Small intestine (tissue), 7 donors: ENCODE measurements at regions not wholly inside any gene's neighbourhood (a gene's known extent, or its start where the extent isn't known, plus 50 kb on each side); places are given as distances from the start of the nearest gene placed in this dataset.

Experiments used
- DNase-seq, 2 donors: peaks; one replicate each; pipeline versions ENCODE4 v3.0.0 to v3.0.0-alpha.2; 2013
- FAIRE-seq: peaks from 2 replicates; lab custom pipeline; 2012; peaks lifted over from hg19 to GRCh38; lab: Jason Lieb, UNC
- H3K27ac ChIP-seq, 3 donors: one replicate each; pipeline ENCODE4 v1.5.1; 2013; ENCODE audit warnings: low read length in 2 of 3, mild to moderate bottlenecking in 2 of 3, control low read depth in 1 of 3, inconsistent platforms in 1 of 3, low read depth in 1 of 3, moderate library complexity in 1 of 3
- H3K27me3 ChIP-seq, 3 donors: one replicate each; pipeline ENCODE4 v1.6.1; 2013; ENCODE audit warnings: low read length in 3 of 3, inconsistent platforms in 1 of 3; ENCODE audit not compliant: control insufficient read depth in 3 of 3, insufficient read depth in 3 of 3
- H3K36me3 ChIP-seq, 3 donors: one replicate each; pipeline ENCODE4 v1.6.1; 2013; ENCODE audit warnings: low read length in 3 of 3, inconsistent platforms in 1 of 3, low read depth in 1 of 3, mild to moderate bottlenecking in 1 of 3, moderate library complexity in 1 of 3; ENCODE audit not compliant: control insufficient read depth in 3 of 3, insufficient read depth in 2 of 3
- H3K4me1 ChIP-seq, 3 donors: one replicate each; pipeline ENCODE4 v1.6.1; 2013; ENCODE audit warnings: low read length in 2 of 3, inconsistent platforms in 1 of 3, low read depth in 1 of 3, mild to moderate bottlenecking in 1 of 3, moderate library complexity in 1 of 3; ENCODE audit not compliant: control insufficient read depth in 3 of 3, insufficient read depth in 2 of 3
- H3K4me3 ChIP-seq, 3 donors: one replicate each; pipeline ENCODE4 v1.5.1; 2013; ENCODE audit warnings: low read length in 3 of 3, control low read depth in 1 of 3, inconsistent platforms in 1 of 3, low read depth in 1 of 3, mild to moderate bottlenecking in 1 of 3, moderate library complexity in 1 of 3
- H3K9me3 ChIP-seq, 2 donors: one replicate each; pipeline ENCODE4 v1.6.1; 2013; ENCODE audit warnings: low read depth in 1 of 2, low read length in 1 of 2; ENCODE audit not compliant: control insufficient read depth in 2 of 2, insufficient read depth in 1 of 2
- WGBS, 3 donors: extraction: QIAGEN DNeasy Blood & Tissue Kit; methylation state at CpG; one replicate each; pipeline ENCODE4 v1.1.7; 2013; 5-methylcytosine and 5-hydroxymethylcytosine counted together
- donor health status: healthy with polysubstance abuse.
- donor health status: control.
- donor health status: control.
- donor health status: Bipolar disorder and iron deficiency.
- donor health status: healthy.

- no peak for DNase-seq
- WGBS, 3 donors, result 63 to 74% (median 65%) methylated on average over 4 of the region's 4 CpGs
- Histone ChIP-seq H3K4me1 (no peaks in the 10 kb centered on the region), H3K4me3 (no peak overlapping the region), H3K27me3 (no peaks in the 10 kb centered on the region), H3K9me3 (no peaks in the 10 kb centered on the region), H3K27ac (no peak overlapping the region), H3K36me3 (no peaks in the 10 kb centered on the region)
- no peak for FAIRE-seq
These were observed 456.5 kb downstream of the METTL4 start for GRCh38 chr18:2114765-2115164.

GRCh38 chr18:2121224-2121623 lies 450.1 kb downstream of the METTL4 start:
- no peaks in the 10 kb centered on the region for H3K27me3 ChIP-seq
- H3K4me3 ChIP-seq, result no peak overlapping the region
- DNase-seq (no peak), FAIRE-seq (peak; percentile 78)
- WGBS, 3 donors, result 50 to 58% (median 55%) methylated on average over 3 of the region's 3 CpGs
- H3K4me1 ChIP-seq, result no peaks in the 10 kb centered on the region
- no peaks in the 10 kb centered on the region for H3K9me3 ChIP-seq
- H3K27ac ChIP-seq, result no peak overlapping the region
- H3K36me3 ChIP-seq, result no peaks in the 10 kb centered on the region

- H3K4me3 ChIP-seq, result no peak overlapping the region
- no peak overlapping the region for H3K27ac ChIP-seq
- no peaks in the 10 kb centered on the region for H3K4me1 ChIP-seq
- WGBS, 3 donors, result 85 to 90% (median 85%) methylated on average over 2 of the region's 2 CpGs
- FAIRE-seq (no peak), DNase-seq (no peak)
- H3K27me3 ChIP-seq, result no peaks in the 10 kb centered on the region
- H3K9me3 ChIP-seq, result no peaks in the 10 kb centered on the region
- H3K36me3 ChIP-seq, result no peaks in the 10 kb centered on the region
These were observed 448.2 kb downstream of the METTL4 start for GRCh38 chr18:2123077-2123476.

- H3K36me3 ChIP-seq, result no peaks in the 10 kb centered on the region
- no peaks in the 10 kb centered on the region for H3K27me3 ChIP-seq
- H3K4me3 ChIP-seq, result no peak overlapping the region
- no peak overlapping the region for H3K27ac ChIP-seq
- no peaks in the 10 kb centered on the region for H3K9me3 ChIP-seq
- H3K4me1 ChIP-seq, result no peaks in the 10 kb centered on the region
- FAIRE-seq (no peak), DNase-seq (no peak)
These were observed 436.9 kb downstream of the METTL4 start for GRCh38 chr18:2134364-2134763.

- Histone ChIP-seq H3K27me3 (no peaks in the 10 kb centered on the region), H3K9me3 (no peaks in the 10 kb centered on the region), H3K4me1 (no peaks in the 10 kb centered on the region), H3K27ac (no peak overlapping the region), H3K4me3 (no peak overlapping the region), H3K36me3 (no peaks in the 10 kb centered on the region)
- FAIRE-seq (no peak), DNase-seq (no peak)
- WGBS, 3 donors, result 59 to 69% (median 61%) methylated on average over 3 of the region's 3 CpGs
These were observed 436.0 kb downstream of the METTL4 start for GRCh38 chr18:2135309-2135708.

GRCh38 chr18:2138552-2138951 lies 432.8 kb downstream of the METTL4 start:
- WGBS, 3 donors, result 79 to 83% (median 79%) methylated on average over 3 of the region's 3 CpGs
- Histone ChIP-seq H3K36me3 (no peaks in the 10 kb centered on the region), H3K4me1 (no peaks in the 10 kb centered on the region), H3K9me3 (no peaks in the 10 kb centered on the region), H3K27ac (no peak overlapping the region), H3K4me3 (no peak overlapping the region), H3K27me3 (no peaks in the 10 kb centered on the region)
- DNase-seq, result no peak
- FAIRE-seq, result no peak

- Histone ChIP-seq H3K9me3 (no peaks in the 10 kb centered on the region), H3K36me3 (no peaks in the 10 kb centered on the region), H3K27me3 (no peaks in the 10 kb centered on the region), H3K4me3 (no peak overlapping the region), H3K27ac (no peak overlapping the region), H3K4me1 (no peaks in the 10 kb centered on the region)
- 86 to 92% (median 87%) methylated on average over 4 of the region's 4 CpGs for WGBS, 3 donors
- no peak for DNase-seq
- FAIRE-seq, result no peak
These were observed 431.6 kb downstream of the METTL4 start for GRCh38 chr18:2139691-2140090.

DNA sequence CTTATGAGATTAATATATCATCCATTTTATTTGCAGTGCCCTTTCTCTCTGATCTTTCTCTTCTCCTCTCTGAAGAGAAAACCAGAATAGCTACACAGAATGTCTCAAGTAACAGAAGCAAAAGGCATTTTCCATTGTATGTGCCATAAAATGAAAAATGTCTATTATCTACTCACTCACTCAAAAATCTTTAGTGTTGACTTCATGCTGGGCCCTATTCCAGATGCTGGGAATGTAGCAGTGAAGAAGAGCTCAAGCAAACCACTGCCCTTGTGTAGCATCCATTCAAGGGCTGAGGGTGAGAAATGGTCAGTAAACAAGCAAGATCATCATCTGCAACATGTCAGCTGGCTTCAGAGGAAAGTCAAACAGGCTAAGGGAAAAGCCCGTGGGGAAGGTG lies 427.7 kb downstream of the METTL4 start:
- H3K27me3 ChIP-seq, result no peaks in the 10 kb centered on the region
- 37 to 56% (median 46%) methylated on average over 1 of the region's 1 CpG for WGBS, 3 donors
- no peak overlapping the region for H3K27ac ChIP-seq
- no peak overlapping the region for H3K4me3 ChIP-seq
- H3K4me1 ChIP-seq, result no peaks in the 10 kb centered on the region
- H3K36me3 ChIP-seq, result no peaks in the 10 kb centered on the region
- DNase-seq, result no peak
- no peaks in the 10 kb centered on the region for H3K9me3 ChIP-seq
- FAIRE-seq, result no peak

DNA sequence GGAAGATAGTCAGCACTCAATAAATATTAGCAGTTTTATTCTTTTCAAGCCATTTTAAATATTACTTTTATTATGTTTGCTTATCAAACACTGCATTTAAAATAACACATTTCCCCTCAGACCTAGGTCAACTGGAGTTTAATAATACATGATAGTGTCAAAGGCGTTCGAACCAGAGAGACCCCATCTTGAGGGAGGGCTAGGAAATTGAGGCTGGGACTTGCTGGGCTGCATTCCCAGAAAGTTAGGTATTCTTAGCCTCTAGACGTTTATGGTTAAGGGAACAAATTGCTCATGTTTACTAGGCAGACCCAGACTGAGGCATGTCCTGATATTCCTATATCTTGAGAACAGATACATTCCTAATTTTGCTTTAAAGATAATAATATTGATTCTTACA lies 426.5 kb downstream of the METTL4 start:
- H3K36me3 ChIP-seq, result no peaks in the 10 kb centered on the region
- FAIRE-seq (no peak), DNase-seq (no peak)
- H3K27me3 ChIP-seq, result no peaks in the 10 kb centered on the region
- no peaks in the 10 kb centered on the region for H3K9me3 ChIP-seq
- WGBS, 3 donors, result 72 to 76% (median 75%) methylated on average over 3 of the region's 3 CpGs
- H3K4me1 ChIP-seq, result no peaks in the 10 kb centered on the region
- no peak overlapping the region for H3K4me3 ChIP-seq
- no peak overlapping the region for H3K27ac ChIP-seq
